Sigmoid colon (tissue), 6 donors: ENCODE measurements at regions not wholly inside any gene's neighbourhood (a gene's known extent, or its start where the extent isn't known, plus 50 kb on each side); places are given as distances from the start of the nearest gene placed in this dataset.

ENCODE experiments used
- DNase-seq: peaks from one replicate; pipeline ENCODE4 v3.0.0-alpha.2; 2019
- H3K27ac ChIP-seq, 4 donors: fragments of 200-600 bp; sonication (generic); one replicate each; pipeline ENCODE4 v1.5.1; 2016 to 2019; ENCODE audit warnings: mild to moderate bottlenecking in 1 of 4
- H3K27me3 ChIP-seq, 3 donors: fragments of 200-600 bp; sonication (generic); one replicate each; pipeline ENCODE4 v1.5.1; 2019; ENCODE audit warnings: mild to moderate bottlenecking in 1 of 3
- H3K36me3 ChIP-seq, 4 donors: fragments of 200-600 bp; sonication (generic); one replicate each; pipeline ENCODE4 v1.5.1; 2016 to 2019
- H3K4me1 ChIP-seq, 4 donors: fragments of 200-600 bp; sonication (generic); one replicate each; pipeline ENCODE4 v1.5.1; 2017 to 2019
- H3K4me3 ChIP-seq, 4 donors: fragments of 200-600 bp; sonication (generic); one replicate each; pipeline ENCODE4 v1.5.1; 2017 to 2019; ENCODE audit warnings: mild to moderate bottlenecking in 2 of 4, moderate library complexity in 1 of 4
- H3K9me3 ChIP-seq, 4 donors: fragments of 200-600 bp in 3 of 4; sonication (generic) in 3 of 4; one replicate each; pipeline versions ENCODE4 v1.5.1 to v1.6.1; 2013 to 2019
- CTCF ChIP-seq, 4 experiments: fragments of 450-650 bp in 3 of 4; fragments of 200-600 bp in 1 of 4; IDR thresholded peaks; one replicate each; pipeline ENCODE4 v1.5.1; 2016 to 2019; ENCODE audit warnings: antibody characterized with exemption in 4 of 4, mild to moderate bottlenecking in 3 of 4, moderate library complexity in 2 of 4
- EP300 ChIP-seq, 4 donors: sonication (generic); formaldehyde crosslinking; IDR thresholded peaks; one replicate each; pipeline ENCODE4 v1.6.1; 2017; ENCODE audit warnings: antibody characterized with exemption in 4 of 4
- POLR2A ChIP-seq, 2 donors: fragments of 450-650 bp; IDR thresholded peaks; one replicate each; pipeline ENCODE4 v1.6.1; 2016; ENCODE audit warnings: antibody characterized with exemption in 2 of 2, mild to moderate bottlenecking in 2 of 2, moderate library complexity in 2 of 2
- POLR2AphosphoS5 ChIP-seq, 4 donors: sonication (generic); formaldehyde crosslinking; IDR thresholded peaks; one replicate each; pipeline ENCODE4 v1.6.1; 2017; ENCODE audit warnings: antibody characterized with exemption in 4 of 4
- WGBS, 2 donors: extraction: QIAGEN DNeasy Blood & Tissue Kit; methylation state at CpG; one replicate each; pipeline ENCODE4 v1.1.7; 2013; 5-methylcytosine and 5-hydroxymethylcytosine counted together
- intact Hi-C: fragments of 100-400 bp; cut with DNase I; formaldehyde crosslinking; loops from one replicate; pipeline ENCODE4 v1.15.1; 2023
- donor health status: healthy with polysubstance abuse.
- donor health status: healthy.

- Histone ChIP-seq H3K27me3 (no peaks in the 10 kb centered on the region), H3K36me3 (no peaks in the 10 kb centered on the region), H3K27ac (no peak overlapping the region), H3K9me3 (no peaks in the 10 kb centered on the region), H3K4me1 (peaks cover 0 to 25% (median 23%) of the 10 kb centered on the region in 4 donors), H3K4me3 (no peak overlapping the region)
- TF ChIP-seq POLR2A (IDR thresholded peaks at IDR 0.05) (no peak), POLR2AphosphoS5 (IDR thresholded peaks at IDR 0.05) (no peak), CTCF (IDR thresholded peaks at IDR 0.05) (no peak), EP300 (IDR thresholded peaks at IDR 0.05) (no peak)
- no peak for DNase-seq
- 90 to 95% methylated on average over 2 of the region's 2 CpGs for WGBS, 2 donors
- intact Hi-C loops, result no loop called here
These were observed 332.2 kb downstream of the GADD45G start for GRCh38 chr9:89937051-89937450.

- Histone ChIP-seq H3K27ac (no peak overlapping the region), H3K4me3 (no peak overlapping the region), H3K27me3 (no peaks in the 10 kb centered on the region), H3K9me3 (no peaks in the 10 kb centered on the region), H3K4me1 (peaks cover 0 to 46% (median 42%) of the 10 kb centered on the region in 4 donors), H3K36me3 (no peaks in the 10 kb centered on the region)
- intact Hi-C loops, result no loop called here
- no peak for TF ChIP-seq EP300 (IDR thresholded peaks at IDR 0.05)
- no peak for TF ChIP-seq POLR2A (IDR thresholded peaks at IDR 0.05)
- no peak for TF ChIP-seq CTCF (IDR thresholded peaks at IDR 0.05)
- TF ChIP-seq POLR2AphosphoS5 (IDR thresholded peaks at IDR 0.05), result no peak
- 76 to 79% methylated on average over 6 of the region's 6 CpGs for WGBS, 2 donors
- DNase-seq, result no peak
These were observed 334.4 kb downstream of the GADD45G start for GRCh38 chr9:89939181-89939580.

GRCh38 chr9:89939626-89940292, 334.9 kb downstream of the GADD45G start:
- 89 to 90% methylated on average over 14 of the region's 14 CpGs for WGBS, 2 donors
- Histone ChIP-seq H3K4me1 (peaks cover 0 to 52% (median 48%) of the 10 kb centered on the region in 4 donors), H3K4me3 (no peak overlapping the region), H3K36me3 (no peaks in the 10 kb centered on the region), H3K27me3 (no peaks in the 10 kb centered on the region), H3K9me3 (no peaks in the 10 kb centered on the region), H3K27ac (no peak overlapping the region)
- no peak for TF ChIP-seq CTCF (IDR thresholded peaks at IDR 0.05)
- TF ChIP-seq EP300 (IDR thresholded peaks at IDR 0.05), result no peak
- TF ChIP-seq POLR2A (IDR thresholded peaks at IDR 0.05), result no peak
- TF ChIP-seq POLR2AphosphoS5 (IDR thresholded peaks at IDR 0.05), result no peak
- no peak for DNase-seq
- intact Hi-C loops, result no loop called here

- Histone ChIP-seq H3K4me1 (peaks cover 0 to 52% (median 48%) of the 10 kb centered on the region in 4 donors), H3K27ac (no peak overlapping the region), H3K36me3 (no peaks in the 10 kb centered on the region), H3K4me3 (no peak overlapping the region), H3K27me3 (no peaks in the 10 kb centered on the region), H3K9me3 (no peaks in the 10 kb centered on the region)
- WGBS, 2 donors, result 90 to 93% methylated on average over 5 of the region's 5 CpGs
- no peak for DNase-seq
- TF ChIP-seq POLR2A (IDR thresholded peaks at IDR 0.05), result no peak
- no peak for TF ChIP-seq EP300 (IDR thresholded peaks at IDR 0.05)
- TF ChIP-seq POLR2AphosphoS5 (IDR thresholded peaks at IDR 0.05), result no peak
- no peak for TF ChIP-seq CTCF (IDR thresholded peaks at IDR 0.05)
- intact Hi-C loops, result no loop called here
These were observed 335.8 kb downstream of the GADD45G start for GRCh38 chr9:89940625-89941024.

- Histone ChIP-seq H3K9me3 (no peaks in the 10 kb centered on the region), H3K27me3 (no peaks in the 10 kb centered on the region), H3K27ac (peak overlapping the region; percentile 71 to 79 (median 76)), H3K4me1 (peaks cover 0 to 57% (median 52%) of the 10 kb centered on the region in 4 donors), H3K36me3 (no peaks in the 10 kb centered on the region), H3K4me3 (no peak overlapping the region)
- WGBS, 2 donors, result 78 to 87% methylated on average over 2 of the region's 2 CpGs
- DNase-seq, result no peak
- TF ChIP-seq POLR2A (IDR thresholded peaks at IDR 0.05) (no peak), POLR2AphosphoS5 (IDR thresholded peaks at IDR 0.05) (peak; percentile 90 to 96 (median 96)), CTCF (IDR thresholded peaks at IDR 0.05) (no peak), EP300 (IDR thresholded peaks at IDR 0.05) (peak; percentile 60 to 96 (median 94))
- intact Hi-C loops, result loop anchor here (1.0 kb wide), 1 partner anchor 319 kb away; no protein-coding TSS in a partner anchor
These were observed 337.1 kb downstream of the GADD45G start for GRCh38 chr9:89941875-89942274.
